Hematopoietic multipotent progenitor cell treated with erythropoietin and hydrocortisone succinate and interleukin-3 and kit ligand, for 4 days (in vitro differentiated cells): ENCODE measurements at regions not wholly inside any gene's neighbourhood (a gene's known extent, or its start where the extent isn't known, plus 50 kb on each side); places are given as distances from the start of the nearest gene placed in this dataset.

Source experiments
- DNase-seq: peaks from one replicate; pipeline ENCODE4 v3.0.0-alpha.2; 2015

- no peak for DNase-seq
Measured at GRCh38 chr18:30415903-30416302, 626.6 kb downstream of the DSC3 start.

GRCh38 chr18:30409120-30409519, 633.4 kb downstream of the DSC3 start:
- DNase-seq: no peak

DNA sequence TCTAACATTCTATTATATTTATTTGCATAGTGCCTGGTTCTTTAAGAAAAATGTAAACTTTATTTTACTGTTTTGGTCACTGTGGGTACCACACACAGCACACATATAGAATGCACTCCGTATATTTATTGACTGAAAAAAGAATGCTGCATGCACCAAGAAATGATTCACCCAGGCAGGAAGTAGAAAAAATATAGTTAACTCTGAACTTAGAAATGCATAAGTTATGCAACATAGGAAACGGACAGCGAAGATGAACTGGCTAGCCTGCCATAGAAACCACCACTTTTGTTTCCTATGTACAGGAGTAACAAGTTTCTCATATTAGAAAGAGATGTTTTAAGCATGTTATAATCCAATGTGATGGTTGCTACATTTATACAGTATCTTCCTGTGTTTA, 635.8 kb downstream of the DSC3 start:
- DNase-seq: no peak

DNA sequence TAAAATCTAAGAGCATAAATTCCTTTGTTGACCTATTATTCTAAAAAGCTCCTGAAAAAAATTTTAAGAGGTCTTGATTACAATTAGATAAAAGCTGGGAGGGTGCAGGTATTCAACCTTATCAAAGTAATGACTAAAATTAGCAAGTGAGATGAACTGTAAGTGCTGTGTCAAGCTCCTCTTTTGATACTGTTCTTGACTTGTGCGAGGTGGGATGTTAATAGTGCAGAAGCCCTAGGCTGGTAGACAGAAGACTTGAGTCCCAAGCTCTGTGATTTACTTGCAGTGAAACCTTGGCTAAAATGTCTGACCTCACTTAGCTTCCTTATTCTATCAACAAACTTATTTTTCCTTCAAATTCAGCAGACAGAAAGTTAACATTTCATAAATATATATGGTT, 637.5 kb downstream of the DSC3 start:
- DNase-seq: no peak

DNA sequence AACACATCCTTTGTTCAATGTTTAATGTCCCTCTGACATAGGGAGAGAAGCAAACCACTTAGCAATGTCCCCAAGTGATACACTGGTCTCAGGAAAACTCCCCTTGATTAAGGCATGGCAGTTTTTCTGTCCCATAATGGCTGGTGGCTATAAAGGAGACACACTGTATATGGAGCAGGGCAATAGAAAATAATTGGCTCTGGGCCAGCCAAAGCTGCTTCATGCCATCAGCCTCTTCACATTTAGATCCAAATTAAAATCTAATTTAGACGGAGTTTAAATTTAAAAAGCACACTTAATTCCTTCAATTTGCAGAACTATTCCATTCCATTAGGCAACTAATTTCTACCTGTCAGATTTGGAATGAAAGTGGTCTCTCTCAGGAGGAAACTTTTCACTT, 638.1 kb downstream of the DSC3 start:
- no peak for DNase-seq

DNA sequence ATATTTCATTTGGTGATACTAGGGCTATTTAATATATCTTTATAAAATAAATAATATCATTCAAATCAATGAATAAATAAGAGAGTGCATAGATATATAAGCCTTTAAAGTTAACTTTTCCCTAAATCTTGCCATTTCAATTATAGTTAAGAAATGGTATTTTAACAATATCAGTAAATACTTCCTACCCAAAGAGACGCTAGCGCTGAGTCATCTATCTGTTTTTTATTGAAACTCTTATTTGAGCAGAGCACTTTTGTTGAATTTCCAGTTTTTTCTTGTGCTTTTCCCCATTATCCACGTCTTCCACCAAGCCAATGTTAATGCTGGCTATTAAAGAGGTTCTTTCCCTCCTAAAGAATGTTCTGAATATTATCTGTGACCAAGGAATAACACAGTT, 639.3 kb downstream of the DSC3 start:
- DNase-seq: no peak

DNA sequence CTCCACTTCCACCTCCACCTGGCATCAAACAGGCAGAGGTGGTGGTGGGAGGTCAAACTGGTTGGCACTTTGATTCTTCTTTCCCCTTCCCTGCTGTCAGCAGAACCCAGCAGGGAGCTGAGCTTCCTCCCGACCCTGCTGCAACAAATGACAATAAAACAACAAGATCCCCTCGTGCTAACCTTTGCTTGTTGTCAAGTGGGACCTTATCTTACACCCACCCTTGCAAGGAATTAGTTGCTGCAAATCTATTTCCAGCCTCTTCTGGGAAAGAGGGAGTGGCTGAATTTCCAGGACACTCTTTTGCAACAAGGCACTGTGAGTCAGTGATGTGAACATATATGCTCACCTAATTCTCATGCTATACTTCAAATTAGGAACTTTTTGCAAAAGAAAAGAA, 655.1 kb downstream of the DSC3 start:
- DNase-seq: no peak

DNA sequence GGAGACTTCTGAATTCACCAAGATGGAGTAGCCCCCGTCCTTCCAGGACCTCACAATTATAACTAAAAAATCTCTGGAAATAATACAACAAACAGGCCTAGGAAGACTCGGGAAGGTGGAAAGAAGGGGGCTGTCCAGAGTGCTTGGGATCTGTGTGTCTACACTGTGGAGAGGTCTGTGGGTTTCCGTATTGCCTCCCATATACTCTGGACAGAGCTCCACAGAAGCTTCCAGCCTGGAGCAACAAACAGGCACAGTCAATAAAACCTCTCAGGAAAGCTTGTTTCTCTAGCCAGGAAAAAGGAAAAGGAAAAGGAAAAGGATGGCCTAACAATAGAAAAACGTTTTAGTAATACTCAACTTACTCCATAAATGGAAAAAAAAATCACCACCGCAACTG, 655.9 kb downstream of the DSC3 start:
- DNase-seq: no peak

GRCh38 chr18:30385684-30386083, 656.9 kb downstream of the DSC3 start:
- DNase-seq: no peak

DNA sequence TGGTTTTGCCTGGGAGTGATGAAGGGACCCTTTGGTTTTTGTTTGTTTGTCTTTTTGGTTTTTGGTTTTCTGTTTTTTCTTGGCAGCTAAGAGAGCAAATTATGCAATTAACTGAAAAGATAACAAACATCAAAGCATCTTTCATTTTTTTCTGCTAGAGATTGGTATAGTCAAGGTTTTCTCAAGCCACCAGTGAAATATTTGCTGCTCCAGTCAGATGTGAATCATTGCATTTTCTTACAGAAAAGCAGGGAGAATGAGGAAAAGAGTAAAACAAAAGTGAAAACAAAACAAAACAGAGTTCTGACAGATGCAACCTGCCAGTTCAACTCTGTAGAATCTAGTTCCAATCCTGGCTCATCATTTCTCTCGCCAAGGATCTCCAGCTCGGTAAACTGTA, 660.7 kb downstream of the DSC3 start:
- DNase-seq: no peak

DNA sequence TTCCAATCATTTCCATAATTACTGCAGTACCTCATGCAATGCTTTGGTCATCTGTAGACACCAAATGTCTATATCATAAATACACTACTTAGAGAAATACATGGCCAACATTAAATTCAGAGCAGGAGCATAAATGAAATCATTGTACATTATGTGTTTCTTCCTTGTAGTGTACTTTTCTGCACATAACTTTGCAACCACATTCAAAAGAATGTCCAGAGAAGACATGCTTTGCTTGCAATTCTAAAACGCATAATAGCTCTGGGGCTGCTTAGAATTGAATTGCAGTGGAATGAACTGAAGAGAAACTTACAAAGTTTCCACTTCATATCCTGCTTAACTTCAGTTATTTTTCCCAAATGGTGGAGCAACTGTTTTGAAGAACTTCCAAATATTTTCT, 664.4 kb downstream of the DSC3 start:
- DNase-seq: no peak

DNA sequence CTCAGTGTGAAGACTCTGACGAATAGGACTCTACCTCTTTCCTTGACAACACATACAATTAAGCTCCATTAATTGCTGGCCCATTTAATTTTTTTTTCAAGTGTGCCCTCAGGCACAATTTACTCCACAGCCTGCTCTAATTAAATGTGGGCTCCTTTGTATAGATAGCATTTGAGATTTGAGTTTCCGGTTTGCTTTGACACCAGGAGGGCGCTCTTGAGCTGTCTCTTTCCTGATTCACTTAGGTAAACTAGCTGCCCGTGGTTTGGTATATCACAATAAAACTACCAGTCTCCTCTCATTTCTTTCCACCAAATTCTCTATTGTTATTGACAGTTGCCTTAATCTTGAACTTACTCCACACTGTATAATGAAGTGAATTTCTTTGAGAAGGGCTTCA, 666.0 kb downstream of the DSC3 start:
- no peak for DNase-seq

GRCh38 chr18:30361864-30362540, 680.5 kb downstream of the DSC3 start:
- no peak for DNase-seq

GRCh38 chr18:30359521-30359920, 683.0 kb downstream of the DSC3 start:
- no peak for DNase-seq

DNA sequence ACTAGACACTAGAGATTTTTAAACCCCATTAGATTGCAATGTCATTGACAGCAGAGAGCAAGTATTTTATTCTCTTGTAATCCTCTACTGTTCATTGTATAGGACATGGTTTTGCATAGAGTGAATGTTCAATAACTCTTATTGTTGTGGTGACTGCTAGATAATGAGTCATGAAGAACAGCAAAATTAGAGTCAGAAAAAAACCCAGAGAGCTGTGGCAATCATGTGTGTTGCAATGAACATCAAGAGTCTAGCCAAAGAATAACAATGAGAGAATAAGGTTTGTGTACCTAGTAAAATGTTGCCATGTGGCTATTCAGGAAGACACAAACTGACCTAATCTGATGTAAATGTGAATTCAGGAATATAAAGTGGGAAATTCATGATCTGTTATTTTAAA, 684.0 kb downstream of the DSC3 start:
- DNase-seq: no peak

DNA sequence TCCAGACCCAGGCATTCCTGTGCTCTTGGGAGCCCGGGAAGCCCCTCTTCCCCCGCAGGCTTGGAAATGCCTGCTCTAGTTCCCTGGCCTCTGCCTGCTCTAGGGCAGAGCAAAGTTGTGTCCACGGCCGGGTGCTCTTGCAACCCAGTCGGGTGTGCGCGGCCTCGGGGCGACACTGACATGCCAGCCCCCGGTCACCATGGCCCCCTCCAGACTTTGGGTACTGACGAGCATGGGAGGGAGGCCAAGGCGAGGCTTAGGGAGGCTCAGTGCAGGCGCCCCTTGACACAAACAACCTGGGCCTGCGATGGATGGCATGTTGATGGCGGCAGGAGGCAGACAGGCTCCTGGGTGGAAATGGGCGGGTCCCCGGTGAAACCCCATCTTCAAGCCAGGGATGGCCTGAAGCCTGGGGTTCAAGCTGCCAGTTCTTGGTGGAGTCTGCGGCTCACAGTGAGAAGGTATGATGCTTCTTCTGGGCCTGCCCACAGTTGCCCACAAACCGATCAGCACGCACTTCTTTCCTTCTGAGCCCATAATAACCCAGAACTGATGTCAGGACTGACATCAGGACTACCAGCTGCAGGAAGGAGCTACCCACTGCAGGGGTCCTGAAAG, 689.9 kb downstream of the DSC3 start:
- DNase-seq: no peak

GRCh38 chr18:30350263-30350662, 692.3 kb downstream of the DSC3 start:
- no peak for DNase-seq

DNA sequence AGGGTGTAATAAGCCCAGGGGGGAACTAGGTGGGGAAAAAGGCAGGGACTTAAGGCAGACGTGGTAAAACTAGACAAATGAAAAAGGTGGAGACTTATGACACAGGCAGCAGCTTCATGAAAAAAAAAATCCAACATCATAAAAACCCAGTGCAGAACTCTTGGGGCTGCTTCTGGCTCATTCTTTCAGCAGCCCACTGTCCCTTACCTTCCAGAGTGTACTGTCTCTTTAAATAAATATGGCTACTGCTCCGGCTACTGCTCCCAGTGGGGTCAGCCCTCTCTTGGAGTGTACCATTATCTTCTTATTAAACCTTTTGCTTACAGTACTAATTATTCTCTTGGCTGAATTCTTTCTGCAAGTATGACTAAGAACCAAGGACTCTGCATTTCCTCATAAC, 699.5 kb downstream of the DSC3 start:
- DNase-seq: no peak

DNA sequence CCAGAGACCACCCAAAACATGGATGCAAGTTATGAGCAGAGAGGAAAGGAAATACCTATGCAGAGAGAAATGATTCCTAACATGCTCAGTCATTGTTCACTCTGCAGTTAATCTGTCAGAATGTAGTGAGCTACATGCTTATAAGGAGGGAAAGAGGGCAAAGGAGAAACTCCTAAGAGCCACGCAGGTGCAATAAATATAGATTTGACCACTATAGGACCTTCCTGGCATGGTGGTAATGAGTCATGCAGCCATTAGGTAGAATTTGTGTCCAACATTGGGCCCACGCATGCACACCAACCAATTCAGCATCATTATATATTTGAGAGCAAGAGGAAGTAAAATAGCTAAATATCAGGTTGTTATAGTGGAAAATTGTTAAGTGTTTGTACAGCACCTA, 699.9 kb downstream of the DSC3 start:
- DNase-seq: no peak

- no peak for DNase-seq
Measured at GRCh38 chr18:30334781-30335180, 707.8 kb downstream of the DSC3 start.

GRCh38 chr18:30333310-30333709, 709.2 kb downstream of the DSC3 start:
- no peak for DNase-seq

- DNase-seq: no peak
Measured at GRCh38 chr18:30328839-30329238, 713.7 kb downstream of the DSC3 start.

- no peak for DNase-seq
Measured at GRCh38 chr18:30302181-30302580, 740.4 kb downstream of the DSC3 start.

GRCh38 chr18:30298769-30299168, 743.8 kb downstream of the DSC3 start:
- no peak for DNase-seq
